OCI-LY3 (cell line): ENCODE measurements at regions not wholly inside any gene's neighbourhood (a gene's known extent, or its start where the extent isn't known, plus 50 kb on each side); places are given as distances from the start of the nearest gene placed in this dataset.

Experiments
- H2AFZ ChIP-seq: fragments of 200-600, 300-600 bp; shearing (Covaris generic); 2 replicates; pipeline ENCODE4 v1.6.0; 2014; ENCODE audit warnings: antibody characterized with exemption, low read depth, low read length
- H3K27ac ChIP-seq: fragments of 200-600, 300-600 bp; sonication (generic); 2 replicates; pipeline ENCODE4 v1.5.1; 2014; ENCODE audit warnings: mild to moderate bottlenecking, low read length, moderate library complexity, mixed read lengths
- H3K27me3 ChIP-seq: fragments of 200-600, 300-600 bp; sonication (generic); 2 replicates; pipeline ENCODE4 v1.6.1; 2014; ENCODE audit warnings: low read depth, low read length, mixed read lengths
- H3K36me3 ChIP-seq: fragments of 200-600, 300-600 bp; sonication (generic); replicated peaks from 2 replicates; pipeline ENCODE3; 2014; ENCODE audit warnings: low read depth, low read length, mixed read lengths
- H3K4me1 ChIP-seq: fragments of 300-600, 200-600 bp; sonication (generic); 2 replicates; pipeline ENCODE4 v1.6.1; 2014; ENCODE audit warnings: low read length, mixed read lengths
- H3K4me2 ChIP-seq: fragments of 200-600, 300-600 bp; sonication (generic); 2 replicates; pipeline ENCODE4 v1.6.1; 2014; ENCODE audit warnings: low read length, mixed read lengths
- H3K4me3 ChIP-seq: fragments of 300-600, 200-600 bp; sonication (generic); 2 replicates; pipeline ENCODE4 v1.5.1; 2014; ENCODE audit warnings: antibody characterized with exemption, mild to moderate bottlenecking, low read length, moderate library complexity
- H3K79me2 ChIP-seq: fragments of 300-600, 200-600 bp; shearing (Covaris generic); 2 replicates; pipeline ENCODE4 v1.6.1; 2014; ENCODE audit warnings: mild to moderate bottlenecking, low read length, mixed read lengths
- H3K9ac ChIP-seq: fragments of 300-600, 200-600 bp; shearing (Covaris generic); 2 replicates; pipeline ENCODE4 v1.6.0; 2014; ENCODE audit warnings: mild to moderate bottlenecking, low read length, moderate library complexity
- H3K9me3 ChIP-seq: fragments of 200-600, 300-600 bp; shearing (Covaris generic); 2 replicates; pipeline ENCODE4 v1.6.1; 2014; ENCODE audit warnings: low read length, mixed read lengths; ENCODE audit not compliant: insufficient read depth
- H4K20me1 ChIP-seq: fragments of 200-600, 300-600 bp; sonication (generic); 2 replicates; pipeline ENCODE4 v1.6.1; 2016; ENCODE audit warnings: low read length, mixed read lengths; ENCODE audit not compliant: insufficient read depth
- EZH2phosphoT487 ChIP-seq: fragments of 200-600 bp; shearing (Covaris generic); IDR thresholded peaks from 2 replicates; pipeline ENCODE4 v1.6.1; 2018; ENCODE audit warnings: antibody characterized with exemption, mixed run types, low read depth
- TF ChIP-seq, protein P1 (sequence below): fragments of 200-600, 300-600 bp; sonication (generic); IDR thresholded peaks from 2 replicates; pipeline ENCODE4 v1.5.1; 2014; ENCODE audit warnings: antibody characterized with exemption, low read length, low read depth

DNA sequence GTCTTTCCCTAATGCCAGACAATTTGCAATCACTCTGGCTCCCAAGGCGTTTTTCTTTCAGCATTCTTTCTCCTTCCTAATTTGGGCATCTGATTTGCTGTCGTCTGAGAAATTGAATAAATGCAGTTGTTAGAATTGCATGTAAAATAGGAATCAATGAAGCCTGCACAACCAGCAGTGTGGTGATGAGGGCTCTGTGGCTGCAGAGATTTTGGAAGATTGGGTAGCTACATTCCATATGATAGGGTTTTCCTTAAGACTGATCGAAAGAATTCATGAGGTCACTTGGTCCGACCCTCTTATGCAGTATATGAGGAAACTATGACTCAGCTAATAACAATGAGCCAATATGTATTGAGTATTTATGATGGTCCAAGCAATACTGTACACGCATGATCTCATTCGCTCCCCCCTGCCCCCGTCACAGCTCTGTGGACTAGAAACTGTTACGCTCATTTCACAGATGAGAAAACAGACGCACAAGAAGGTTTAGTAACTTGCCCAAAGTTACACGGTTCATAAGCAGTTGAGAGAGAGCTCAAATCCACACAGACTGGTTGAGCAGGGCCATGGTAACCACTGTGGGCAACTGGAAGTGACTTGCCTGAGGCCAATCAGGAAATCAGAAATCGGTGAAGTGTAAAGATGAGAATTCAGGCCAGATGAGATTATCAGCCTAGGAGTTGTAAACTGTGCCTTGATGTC is 527.2 kb downstream of the GATA3 start:
- no peak overlapping the region for H3K4me3 ChIP-seq
- TF ChIP-seq, protein P1, sequence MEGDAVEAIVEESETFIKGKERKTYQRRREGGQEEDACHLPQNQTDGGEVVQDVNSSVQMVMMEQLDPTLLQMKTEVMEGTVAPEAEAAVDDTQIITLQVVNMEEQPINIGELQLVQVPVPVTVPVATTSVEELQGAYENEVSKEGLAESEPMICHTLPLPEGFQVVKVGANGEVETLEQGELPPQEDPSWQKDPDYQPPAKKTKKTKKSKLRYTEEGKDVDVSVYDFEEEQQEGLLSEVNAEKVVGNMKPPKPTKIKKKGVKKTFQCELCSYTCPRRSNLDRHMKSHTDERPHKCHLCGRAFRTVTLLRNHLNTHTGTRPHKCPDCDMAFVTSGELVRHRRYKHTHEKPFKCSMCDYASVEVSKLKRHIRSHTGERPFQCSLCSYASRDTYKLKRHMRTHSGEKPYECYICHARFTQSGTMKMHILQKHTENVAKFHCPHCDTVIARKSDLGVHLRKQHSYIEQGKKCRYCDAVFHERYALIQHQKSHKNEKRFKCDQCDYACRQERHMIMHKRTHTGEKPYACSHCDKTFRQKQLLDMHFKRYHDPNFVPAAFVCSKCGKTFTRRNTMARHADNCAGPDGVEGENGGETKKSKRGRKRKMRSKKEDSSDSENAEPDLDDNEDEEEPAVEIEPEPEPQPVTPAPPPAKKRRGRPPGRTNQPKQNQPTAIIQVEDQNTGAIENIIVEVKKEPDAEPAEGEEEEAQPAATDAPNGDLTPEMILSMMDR: no peak
- no peak for TF ChIP-seq EZH2phosphoT487
- H3K9ac ChIP-seq: no peak overlapping the region
- H2AFZ ChIP-seq: no peak overlapping the region
- no peaks in the 10 kb centered on the region for H4K20me1 ChIP-seq
- no peak overlapping the region for H3K27ac ChIP-seq
- H3K9me3 ChIP-seq: no peaks in the 10 kb centered on the region
- no peak overlapping the region for H3K4me2 ChIP-seq
- H3K27me3 ChIP-seq: no peaks in the 10 kb centered on the region
- H3K36me3 ChIP-seq: no peaks in the 10 kb centered on the region
- no peaks in the 10 kb centered on the region for H3K79me2 ChIP-seq
- no peaks in the 10 kb centered on the region for H3K4me1 ChIP-seq

DNA sequence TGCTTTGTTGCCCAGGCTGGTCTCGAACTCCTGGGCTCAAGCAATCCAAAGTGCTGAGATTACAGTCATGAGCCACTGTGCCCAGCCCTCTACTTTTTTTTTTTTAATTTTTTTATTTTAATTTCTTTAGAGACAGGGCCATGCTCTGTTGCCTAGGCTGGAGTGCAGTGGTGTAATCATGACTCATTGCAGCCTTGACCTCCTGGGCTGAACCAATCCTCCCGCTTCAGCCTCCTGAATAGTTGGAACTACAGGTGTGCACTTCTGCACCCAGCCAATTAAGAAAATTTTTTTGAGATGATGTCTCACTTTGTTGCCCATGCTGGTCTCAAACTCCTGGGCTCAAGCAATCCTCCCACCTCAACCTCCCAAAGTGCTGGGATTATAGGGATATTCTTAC is 528.6 kb downstream of the GATA3 start:
- no peaks in the 10 kb centered on the region for H3K9me3 ChIP-seq
- no peak overlapping the region for H2AFZ ChIP-seq
- H3K4me2 ChIP-seq: no peak overlapping the region
- H3K36me3 ChIP-seq: no peaks in the 10 kb centered on the region
- H3K4me1 ChIP-seq: no peaks in the 10 kb centered on the region
- no peaks in the 10 kb centered on the region for H3K27me3 ChIP-seq
- H3K4me3 ChIP-seq: no peak overlapping the region
- no peak for TF ChIP-seq EZH2phosphoT487
- TF ChIP-seq, protein P1: no peak
- H4K20me1 ChIP-seq: no peaks in the 10 kb centered on the region
- no peaks in the 10 kb centered on the region for H3K79me2 ChIP-seq
- H3K27ac ChIP-seq: no peak overlapping the region
- H3K9ac ChIP-seq: no peak overlapping the region

DNA sequence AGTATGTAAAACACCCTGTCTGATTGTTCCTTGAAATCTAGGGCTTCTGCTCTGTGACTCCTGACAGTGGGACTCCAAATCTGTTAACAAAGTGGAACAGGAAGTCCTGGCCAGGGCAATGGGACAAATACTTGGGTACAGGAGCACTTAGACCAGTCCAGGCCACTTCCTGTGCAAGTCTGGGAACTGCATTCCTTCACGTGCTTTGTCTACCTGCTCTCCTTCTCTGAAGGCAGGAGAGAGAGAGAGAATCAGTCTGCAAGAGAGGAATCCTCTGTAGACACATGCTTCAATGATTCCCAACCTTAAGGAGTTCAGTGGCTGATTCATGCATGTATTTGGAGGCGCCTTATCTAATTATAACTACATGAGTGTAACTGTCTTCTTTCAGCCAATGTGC is 530.2 kb downstream of the GATA3 start:
- no peaks in the 10 kb centered on the region for H3K4me1 ChIP-seq
- no peaks in the 10 kb centered on the region for H3K36me3 ChIP-seq
- H4K20me1 ChIP-seq: no peaks in the 10 kb centered on the region
- no peak overlapping the region for H3K27ac ChIP-seq
- H2AFZ ChIP-seq: no peak overlapping the region
- H3K79me2 ChIP-seq: no peaks in the 10 kb centered on the region
- no peak overlapping the region for H3K4me3 ChIP-seq
- no peak overlapping the region for H3K4me2 ChIP-seq
- TF ChIP-seq, protein P1: no peak
- TF ChIP-seq EZH2phosphoT487: no peak
- no peaks in the 10 kb centered on the region for H3K27me3 ChIP-seq
- no peak overlapping the region for H3K9ac ChIP-seq
- no peaks in the 10 kb centered on the region for H3K9me3 ChIP-seq

DNA sequence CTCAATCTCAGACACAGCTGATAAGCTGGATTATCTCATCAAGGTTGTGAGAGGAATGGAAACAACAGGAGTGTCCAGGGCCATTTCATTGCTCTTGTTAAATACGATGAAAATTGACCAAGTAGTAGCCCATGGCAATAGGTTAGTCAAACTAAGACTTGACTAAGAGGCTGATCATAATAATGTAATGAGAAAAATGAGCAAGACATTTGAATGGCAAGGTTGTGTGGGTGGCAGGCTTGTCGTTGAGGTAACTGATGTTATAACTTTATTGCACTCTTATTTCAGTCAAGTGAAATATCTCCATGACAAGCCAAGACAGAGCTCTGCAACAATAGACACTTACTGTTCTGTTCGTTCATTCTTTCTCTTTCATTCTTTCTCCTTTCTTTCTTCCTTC is 532.0 kb downstream of the GATA3 start:
- H3K27ac ChIP-seq: no peak overlapping the region
- H3K4me2 ChIP-seq: no peak overlapping the region
- no peaks in the 10 kb centered on the region for H4K20me1 ChIP-seq
- no peaks in the 10 kb centered on the region for H3K36me3 ChIP-seq
- no peak overlapping the region for H3K9ac ChIP-seq
- H3K4me1 ChIP-seq: no peaks in the 10 kb centered on the region
- no peak overlapping the region for H2AFZ ChIP-seq
- H3K9me3 ChIP-seq: no peaks in the 10 kb centered on the region
- TF ChIP-seq, protein P1: no peak
- no peak for TF ChIP-seq EZH2phosphoT487
- H3K4me3 ChIP-seq: no peak overlapping the region
- no peaks in the 10 kb centered on the region for H3K79me2 ChIP-seq
- no peaks in the 10 kb centered on the region for H3K27me3 ChIP-seq
